Activated B cell treated with CpG ODN at 0.5 μM for 24 hours (primary cell): ENCODE measurements at regions not wholly inside any gene's neighbourhood (a gene's known extent, or its start where the extent isn't known, plus 50 kb on each side); places are given as distances from the start of the nearest gene placed in this dataset.

ENCODE experiments used
- ATAC-seq: fragments of 200-7000 bp; cut with Tn5 transposase; one replicate; pipeline ENCODE4 v1.10.0; 2021; ENCODE audit warnings: low read depth, mild to moderate bottlenecking, moderate library complexity
- CTCF ChIA-PET: fragments of 350-600 bp; sonication (Branson Sonifier 250); formaldehyde crosslinking; loops from one replicate; lab custom pipeline; 2021; ENCODE audit warnings: antibody characterized with exemption; lab: Charles Lee
- POLR2A ChIA-PET: fragments of 350-600 bp; sonication (Branson Sonifier 250); formaldehyde crosslinking; loops from one replicate; lab custom pipeline; 2021; ENCODE audit warnings: antibody characterized with exemption; lab: Charles Lee
- DNase-seq: peaks from one replicate; pipeline ENCODE4 v3.0.0; 2022
- H3K27ac Mint-ChIP-seq: one replicate; pipeline ENCODE4 v1.8.0; 2020; ENCODE audit warnings: mixed read lengths
- H3K27me3 Mint-ChIP-seq: one replicate; pipeline ENCODE4 v1.8.0; 2021; ENCODE audit warnings: mixed read lengths
- H3K36me3 Mint-ChIP-seq: one replicate; pipeline ENCODE4 v1.8.0; 2021; ENCODE audit warnings: low read depth, mixed read lengths
- H3K4me1 Mint-ChIP-seq: one replicate; pipeline ENCODE4 v1.8.0; 2021; ENCODE audit warnings: mixed read lengths
- H3K4me3 Mint-ChIP-seq: one replicate; pipeline ENCODE4 v1.8.0; 2020; ENCODE audit warnings: mild to moderate bottlenecking, mixed read lengths
- H3K9me3 Mint-ChIP-seq: one replicate; pipeline ENCODE4 v1.8.0; 2020; ENCODE audit warnings: mixed read lengths
- intact Hi-C: fragments of 100-400 bp; cut with micrococcal nuclease; formaldehyde crosslinking; loops from one replicate; pipeline ENCODE4 v1.15.1; 2024
- TF ChIP-seq, protein P1 (sequence below): fragments of 200-600 bp; IDR thresholded peaks from one replicate; pipeline ENCODE4 v1.8.0; 2022; ENCODE audit warnings: antibody characterized with exemption, mild to moderate bottlenecking

- ChIA-PET POLR2A (no interaction called here), CTCF (no interaction called here)
- intact Hi-C loops, result no loop called here
- H3K4me3 Mint-ChIP-seq, result no peak overlapping the region
- H3K4me1 Mint-ChIP-seq, result no peaks in the 10 kb centered on the region
- peaks cover 14% of the 10 kb centered on the region for H3K9me3 Mint-ChIP-seq
- no peaks in the 10 kb centered on the region for H3K36me3 Mint-ChIP-seq
- DNase-seq, result no peak
- H3K27me3 Mint-ChIP-seq, result no peaks in the 10 kb centered on the region
- no peak for ATAC-seq
- H3K27ac Mint-ChIP-seq, result no peak overlapping the region
- TF ChIP-seq, protein P1, sequence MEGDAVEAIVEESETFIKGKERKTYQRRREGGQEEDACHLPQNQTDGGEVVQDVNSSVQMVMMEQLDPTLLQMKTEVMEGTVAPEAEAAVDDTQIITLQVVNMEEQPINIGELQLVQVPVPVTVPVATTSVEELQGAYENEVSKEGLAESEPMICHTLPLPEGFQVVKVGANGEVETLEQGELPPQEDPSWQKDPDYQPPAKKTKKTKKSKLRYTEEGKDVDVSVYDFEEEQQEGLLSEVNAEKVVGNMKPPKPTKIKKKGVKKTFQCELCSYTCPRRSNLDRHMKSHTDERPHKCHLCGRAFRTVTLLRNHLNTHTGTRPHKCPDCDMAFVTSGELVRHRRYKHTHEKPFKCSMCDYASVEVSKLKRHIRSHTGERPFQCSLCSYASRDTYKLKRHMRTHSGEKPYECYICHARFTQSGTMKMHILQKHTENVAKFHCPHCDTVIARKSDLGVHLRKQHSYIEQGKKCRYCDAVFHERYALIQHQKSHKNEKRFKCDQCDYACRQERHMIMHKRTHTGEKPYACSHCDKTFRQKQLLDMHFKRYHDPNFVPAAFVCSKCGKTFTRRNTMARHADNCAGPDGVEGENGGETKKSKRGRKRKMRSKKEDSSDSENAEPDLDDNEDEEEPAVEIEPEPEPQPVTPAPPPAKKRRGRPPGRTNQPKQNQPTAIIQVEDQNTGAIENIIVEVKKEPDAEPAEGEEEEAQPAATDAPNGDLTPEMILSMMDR, result no peak
Measured at GRCh38 chr4:188680667-188681063, 541.4 kb downstream of the TRIML1 start.

DNA sequence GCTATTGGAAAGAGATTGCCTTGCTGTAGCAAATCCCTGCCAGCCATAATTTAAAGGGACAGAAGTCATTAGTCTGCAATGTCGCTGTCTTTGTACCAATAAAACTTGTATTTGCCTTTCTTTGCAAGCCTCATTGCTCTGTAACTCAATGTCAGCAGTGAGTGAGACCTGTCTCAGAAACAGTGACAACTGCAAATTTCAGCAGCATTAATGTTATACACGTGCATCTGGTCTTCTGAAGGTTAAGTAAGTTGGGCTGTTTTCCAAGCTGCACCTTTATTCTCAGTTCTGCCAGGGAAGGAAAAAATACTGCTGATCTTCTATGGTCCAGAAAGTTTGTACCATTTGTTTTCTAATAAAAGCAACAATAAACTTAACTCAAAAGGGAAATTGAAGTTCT lies 543.1 kb downstream of the TRIML1 start:
- no peaks in the 10 kb centered on the region for H3K27me3 Mint-ChIP-seq
- H3K27ac Mint-ChIP-seq, result no peak overlapping the region
- TF ChIP-seq, protein P1, result no peak
- no peak for DNase-seq
- no peak for ATAC-seq
- intact Hi-C loops, result no loop called here
- CTCF ChIA-PET, result no interaction called here
- H3K9me3 Mint-ChIP-seq, result peaks cover 14% of the 10 kb centered on the region
- H3K4me1 Mint-ChIP-seq, result no peaks in the 10 kb centered on the region
- H3K4me3 Mint-ChIP-seq, result no peak overlapping the region
- H3K36me3 Mint-ChIP-seq, result no peaks in the 10 kb centered on the region
- POLR2A ChIA-PET, result no interaction called here

DNA sequence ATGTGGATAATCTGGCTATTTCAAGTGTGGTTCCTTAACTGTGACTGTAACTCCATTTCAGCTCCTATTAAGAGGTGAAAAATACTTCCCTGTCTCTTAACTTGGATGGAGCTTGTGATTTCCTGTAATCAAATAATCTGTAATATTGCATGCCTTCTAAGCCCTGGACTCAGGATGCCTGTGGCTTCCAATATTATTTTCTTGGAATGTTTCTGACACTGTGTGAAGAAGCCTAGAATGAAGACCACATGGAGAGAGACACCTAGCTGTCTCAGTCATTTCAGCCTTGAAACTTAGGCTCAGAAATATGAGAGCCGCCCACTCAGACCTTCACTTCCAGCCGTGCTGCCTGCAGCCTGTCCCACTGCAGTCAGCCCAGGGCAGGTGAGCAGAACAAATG lies 544.3 kb downstream of the TRIML1 start:
- TF ChIP-seq, protein P1, result no peak
- H3K36me3 Mint-ChIP-seq, result no peaks in the 10 kb centered on the region
- intact Hi-C loops, result no loop called here
- ATAC-seq (no peak), DNase-seq (no peak)
- no peaks in the 10 kb centered on the region for H3K4me1 Mint-ChIP-seq
- H3K27me3 Mint-ChIP-seq, result no peaks in the 10 kb centered on the region
- H3K27ac Mint-ChIP-seq, result no peak overlapping the region
- H3K9me3 Mint-ChIP-seq, result peaks cover 10% of the 10 kb centered on the region
- no peak overlapping the region for H3K4me3 Mint-ChIP-seq
- ChIA-PET POLR2A (no interaction called here), CTCF (no interaction called here)

- Mint-ChIP-seq H3K36me3 (no peaks in the 10 kb centered on the region), H3K4me1 (no peaks in the 10 kb centered on the region), H3K4me3 (no peak overlapping the region), H3K9me3 (peaks cover 2% of the 10 kb centered on the region), H3K27ac (no peak overlapping the region), H3K27me3 (no peaks in the 10 kb centered on the region)
- POLR2A ChIA-PET, result no interaction called here
- TF ChIP-seq, protein P1, result no peak
- CTCF ChIA-PET, result no interaction called here
- intact Hi-C loops, result no loop called here
- no peak for DNase-seq
- no peak for ATAC-seq
Measured at GRCh38 chr4:188688956-188689355, 549.7 kb downstream of the TRIML1 start.

DNA sequence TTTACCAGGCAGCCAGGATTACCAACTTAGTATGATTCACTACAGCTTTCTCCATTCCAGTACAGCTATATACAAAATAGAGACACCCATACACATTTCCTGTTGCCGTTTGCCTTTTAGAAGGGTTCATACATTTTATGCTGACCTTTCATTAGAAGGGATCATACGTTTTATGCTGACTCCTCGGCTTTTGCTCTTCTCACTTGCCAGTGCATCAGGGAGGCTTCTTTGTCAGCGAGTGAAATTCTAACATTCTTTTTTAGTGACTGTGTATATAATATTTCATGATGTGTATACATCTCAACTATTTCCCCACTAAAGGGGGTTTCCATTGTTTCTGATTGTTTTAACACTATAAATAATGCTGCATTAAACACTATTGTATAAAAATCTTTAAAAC lies 552.6 kb downstream of the TRIML1 start:
- Mint-ChIP-seq H3K4me1 (no peaks in the 10 kb centered on the region), H3K36me3 (no peaks in the 10 kb centered on the region), H3K27ac (no peak overlapping the region), H3K27me3 (no peaks in the 10 kb centered on the region), H3K9me3 (peaks cover 4% of the 10 kb centered on the region), H3K4me3 (no peak overlapping the region)
- intact Hi-C loops, result no loop called here
- TF ChIP-seq, protein P1, result no peak
- ChIA-PET POLR2A (no interaction called here), CTCF (no interaction called here)
- ATAC-seq (no peak), DNase-seq (no peak)
